ENCODE measurements at regions not wholly inside any gene's neighbourhood (a gene's known extent, or its start where the extent isn't known, plus 50 kb on each side); places are given as distances from the start of the nearest gene placed in this dataset.

- TF ChIP-seq ZFP91 (CRISPR knock-in tag; IDR thresholded peaks at IDR 0.05) (no peak), RBM14 (IDR thresholded peaks at IDR 0.05; ENCODE audit: borderline replicate concordance, insufficient read depth, low read depth, low read length) (no peak), SIN3B (IDR thresholded peaks at IDR 0.05; ENCODE audit: low read depth) (no peak)
- TF ChIP-seq, protein P1, sequence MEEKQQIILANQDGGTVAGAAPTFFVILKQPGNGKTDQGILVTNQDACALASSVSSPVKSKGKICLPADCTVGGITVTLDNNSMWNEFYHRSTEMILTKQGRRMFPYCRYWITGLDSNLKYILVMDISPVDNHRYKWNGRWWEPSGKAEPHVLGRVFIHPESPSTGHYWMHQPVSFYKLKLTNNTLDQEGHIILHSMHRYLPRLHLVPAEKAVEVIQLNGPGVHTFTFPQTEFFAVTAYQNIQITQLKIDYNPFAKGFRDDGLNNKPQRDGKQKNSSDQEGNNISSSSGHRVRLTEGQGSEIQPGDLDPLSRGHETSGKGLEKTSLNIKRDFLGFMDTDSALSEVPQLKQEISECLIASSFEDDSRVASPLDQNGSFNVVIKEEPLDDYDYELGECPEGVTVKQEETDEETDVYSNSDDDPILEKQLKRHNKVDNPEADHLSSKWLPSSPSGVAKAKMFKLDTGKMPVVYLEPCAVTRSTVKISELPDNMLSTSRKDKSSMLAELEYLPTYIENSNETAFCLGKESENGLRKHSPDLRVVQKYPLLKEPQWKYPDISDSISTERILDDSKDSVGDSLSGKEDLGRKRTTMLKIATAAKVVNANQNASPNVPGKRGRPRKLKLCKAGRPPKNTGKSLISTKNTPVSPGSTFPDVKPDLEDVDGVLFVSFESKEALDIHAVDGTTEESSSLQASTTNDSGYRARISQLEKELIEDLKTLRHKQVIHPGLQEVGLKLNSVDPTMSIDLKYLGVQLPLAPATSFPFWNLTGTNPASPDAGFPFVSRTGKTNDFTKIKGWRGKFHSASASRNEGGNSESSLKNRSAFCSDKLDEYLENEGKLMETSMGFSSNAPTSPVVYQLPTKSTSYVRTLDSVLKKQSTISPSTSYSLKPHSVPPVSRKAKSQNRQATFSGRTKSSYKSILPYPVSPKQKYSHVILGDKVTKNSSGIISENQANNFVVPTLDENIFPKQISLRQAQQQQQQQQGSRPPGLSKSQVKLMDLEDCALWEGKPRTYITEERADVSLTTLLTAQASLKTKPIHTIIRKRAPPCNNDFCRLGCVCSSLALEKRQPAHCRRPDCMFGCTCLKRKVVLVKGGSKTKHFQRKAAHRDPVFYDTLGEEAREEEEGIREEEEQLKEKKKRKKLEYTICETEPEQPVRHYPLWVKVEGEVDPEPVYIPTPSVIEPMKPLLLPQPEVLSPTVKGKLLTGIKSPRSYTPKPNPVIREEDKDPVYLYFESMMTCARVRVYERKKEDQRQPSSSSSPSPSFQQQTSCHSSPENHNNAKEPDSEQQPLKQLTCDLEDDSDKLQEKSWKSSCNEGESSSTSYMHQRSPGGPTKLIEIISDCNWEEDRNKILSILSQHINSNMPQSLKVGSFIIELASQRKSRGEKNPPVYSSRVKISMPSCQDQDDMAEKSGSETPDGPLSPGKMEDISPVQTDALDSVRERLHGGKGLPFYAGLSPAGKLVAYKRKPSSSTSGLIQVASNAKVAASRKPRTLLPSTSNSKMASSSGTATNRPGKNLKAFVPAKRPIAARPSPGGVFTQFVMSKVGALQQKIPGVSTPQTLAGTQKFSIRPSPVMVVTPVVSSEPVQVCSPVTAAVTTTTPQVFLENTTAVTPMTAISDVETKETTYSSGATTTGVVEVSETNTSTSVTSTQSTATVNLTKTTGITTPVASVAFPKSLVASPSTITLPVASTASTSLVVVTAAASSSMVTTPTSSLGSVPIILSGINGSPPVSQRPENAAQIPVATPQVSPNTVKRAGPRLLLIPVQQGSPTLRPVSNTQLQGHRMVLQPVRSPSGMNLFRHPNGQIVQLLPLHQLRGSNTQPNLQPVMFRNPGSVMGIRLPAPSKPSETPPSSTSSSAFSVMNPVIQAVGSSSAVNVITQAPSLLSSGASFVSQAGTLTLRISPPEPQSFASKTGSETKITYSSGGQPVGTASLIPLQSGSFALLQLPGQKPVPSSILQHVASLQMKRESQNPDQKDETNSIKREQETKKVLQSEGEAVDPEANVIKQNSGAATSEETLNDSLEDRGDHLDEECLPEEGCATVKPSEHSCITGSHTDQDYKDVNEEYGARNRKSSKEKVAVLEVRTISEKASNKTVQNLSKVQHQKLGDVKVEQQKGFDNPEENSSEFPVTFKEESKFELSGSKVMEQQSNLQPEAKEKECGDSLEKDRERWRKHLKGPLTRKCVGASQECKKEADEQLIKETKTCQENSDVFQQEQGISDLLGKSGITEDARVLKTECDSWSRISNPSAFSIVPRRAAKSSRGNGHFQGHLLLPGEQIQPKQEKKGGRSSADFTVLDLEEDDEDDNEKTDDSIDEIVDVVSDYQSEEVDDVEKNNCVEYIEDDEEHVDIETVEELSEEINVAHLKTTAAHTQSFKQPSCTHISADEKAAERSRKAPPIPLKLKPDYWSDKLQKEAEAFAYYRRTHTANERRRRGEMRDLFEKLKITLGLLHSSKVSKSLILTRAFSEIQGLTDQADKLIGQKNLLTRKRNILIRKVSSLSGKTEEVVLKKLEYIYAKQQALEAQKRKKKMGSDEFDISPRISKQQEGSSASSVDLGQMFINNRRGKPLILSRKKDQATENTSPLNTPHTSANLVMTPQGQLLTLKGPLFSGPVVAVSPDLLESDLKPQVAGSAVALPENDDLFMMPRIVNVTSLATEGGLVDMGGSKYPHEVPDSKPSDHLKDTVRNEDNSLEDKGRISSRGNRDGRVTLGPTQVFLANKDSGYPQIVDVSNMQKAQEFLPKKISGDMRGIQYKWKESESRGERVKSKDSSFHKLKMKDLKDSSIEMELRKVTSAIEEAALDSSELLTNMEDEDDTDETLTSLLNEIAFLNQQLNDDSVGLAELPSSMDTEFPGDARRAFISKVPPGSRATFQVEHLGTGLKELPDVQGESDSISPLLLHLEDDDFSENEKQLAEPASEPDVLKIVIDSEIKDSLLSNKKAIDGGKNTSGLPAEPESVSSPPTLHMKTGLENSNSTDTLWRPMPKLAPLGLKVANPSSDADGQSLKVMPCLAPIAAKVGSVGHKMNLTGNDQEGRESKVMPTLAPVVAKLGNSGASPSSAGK (IDR thresholded peaks at IDR 0.05) = no peak
These were observed 297.0 kb upstream of the ST6GAL2 start (continued) for GRCh38 chr2:107182981-107183380.

All from K562 (cell line).